T-cell (primary cell): ENCODE measurements at regions not wholly inside any gene's neighbourhood (a gene's known extent, or its start where the extent isn't known, plus 50 kb on each side); places are given as distances from the start of the nearest gene placed in this dataset.
"Not testable (repeated sequence)": the region's sequence is repeated elsewhere in the genome, so short reads cannot be mapped to it uniquely, and the experiment has no call there.

Source experiments
- ATAC-seq, 4 experiments: fragments of 200-7000 bp in 3 of 4; fragments of 150-1000 bp in 1 of 4; cut with Tn5 transposase; replicated peaks in 1 of 4; 1 replicate in 3 of 4; 2 replicates in 1 of 4; pipeline ENCODE4 v1.10.0; 2021; ENCODE audit warnings: moderate library complexity in 3 of 4, mild to moderate bottlenecking in 2 of 4, moderate number of reproducible peaks in 1 of 4
- CTCF ChIA-PET, 2 donors: fragments of 300-600 bp; sonication (Branson Sonifier 250); formaldehyde crosslinking; loops; one replicate each; lab custom pipeline; 2022; ENCODE audit warnings: antibody characterized with exemption in 2 of 2; lab: Charles Lee
- POLR2A ChIA-PET, 2 donors: fragments of 300-600 bp; sonication (Branson Sonifier 250); formaldehyde crosslinking; loops; one replicate each; lab custom pipeline; 2022; ENCODE audit warnings: antibody characterized with exemption in 2 of 2; lab: Charles Lee
- DNase-seq, 35 experiments: peaks; one replicate each; pipeline versions ENCODE4 v3.0.0 to v3.0.0-alpha.2; 2013 to 2023
- H3K27ac ChIP-seq: one replicate; pipeline ENCODE4 v1.5.1; 2013; ENCODE audit warnings: low read length
- H3K27me3 ChIP-seq, 2 experiments: replicated peaks in 1 of 2; 1 replicate in 1 of 2; 2 replicates in 1 of 2; pipeline versions ENCODE4 v1.6.1 to v1.7.0; 2013; ENCODE audit warnings: low read length in 1 of 2, mixed read lengths in 1 of 2; ENCODE audit not compliant: control insufficient read depth in 2 of 2, insufficient read depth in 2 of 2; ENCODE audit errors: extremely low read depth in 1 of 2
- H3K36me3 ChIP-seq, 2 donors: 1 replicate in 1 of 2; 2 replicates in 1 of 2; pipeline versions ENCODE4 v1.6.1 to v1.7.0; 2013; ENCODE audit warnings: low read length in 1 of 2; ENCODE audit not compliant: control insufficient read depth in 2 of 2, insufficient read depth in 1 of 2; ENCODE audit errors: extremely low read depth in 1 of 2
- H3K4me1 ChIP-seq, 2 experiments: 1 replicate in 1 of 2; 2 replicates in 1 of 2; pipeline versions ENCODE4 v1.6.1 to v1.7.0; 2013; ENCODE audit warnings: low read length in 2 of 2, mixed read lengths in 1 of 2; ENCODE audit not compliant: insufficient read depth in 2 of 2, control insufficient read depth in 1 of 2; ENCODE audit errors: extremely low read depth in 1 of 2
- H3K4me3 ChIP-seq, 2 donors: 1 replicate in 1 of 2; 2 replicates in 1 of 2; pipeline versions ENCODE4 v1.5.1 to v1.7.0; 2013; ENCODE audit warnings: mild to moderate bottlenecking in 2 of 2, low read length in 1 of 2, moderate library complexity in 1 of 2; ENCODE audit not compliant: control insufficient read depth in 1 of 2; ENCODE audit errors: extremely low read depth in 1 of 2
- H3K9me3 ChIP-seq: 2 replicates; pipeline ENCODE4 v1.7.0; 2013
- H3K27ac Mint-ChIP-seq, 2 donors: one replicate each; pipeline ENCODE4 v1.8.0; 2020 to 2021; ENCODE audit warnings: mild to moderate bottlenecking in 2 of 2, mixed read lengths in 2 of 2
- H3K27me3 Mint-ChIP-seq, 2 donors: one replicate each; pipeline ENCODE4 v1.8.0; 2021 to 2022; ENCODE audit warnings: mixed read lengths in 2 of 2
- H3K36me3 Mint-ChIP-seq: one replicate; pipeline ENCODE4 v1.8.0; 2021; ENCODE audit warnings: mixed read lengths
- H3K4me1 Mint-ChIP-seq, 3 donors: one replicate each; pipeline ENCODE4 v1.8.0; 2020 to 2022; ENCODE audit warnings: mixed read lengths in 3 of 3, mild to moderate bottlenecking in 1 of 3
- H3K4me3 Mint-ChIP-seq, 3 donors: one replicate each; pipeline ENCODE4 v1.8.0; 2020 to 2022; ENCODE audit warnings: mild to moderate bottlenecking in 3 of 3, mixed read lengths in 3 of 3, moderate library complexity in 3 of 3
- H3K9me3 Mint-ChIP-seq, 3 donors: one replicate each; pipeline ENCODE4 v1.8.0; 2020 to 2022; ENCODE audit warnings: mixed read lengths in 3 of 3
- WGBS: methylation state at CpG from one replicate; pipeline ENCODE4 v1.1.5; 2013; ENCODE audit warnings: missing lambda C conversion rate; ENCODE audit not compliant: insufficient coverage; 5-methylcytosine and 5-hydroxymethylcytosine counted together

- no peaks in the 10 kb centered on the region for H3K27me3 Mint-ChIP-seq
- CTCF ChIA-PET, result interaction anchor here in 1 of 2 donors (0.7 kb wide), 1 partner anchor 178 kb away, joined by 3 read pairs; no protein-coding TSS in a partner anchor
These were observed 1206.7 kb upstream of the CDH2 start for GRCh38 chr18:29383311-29384273.

DNA sequence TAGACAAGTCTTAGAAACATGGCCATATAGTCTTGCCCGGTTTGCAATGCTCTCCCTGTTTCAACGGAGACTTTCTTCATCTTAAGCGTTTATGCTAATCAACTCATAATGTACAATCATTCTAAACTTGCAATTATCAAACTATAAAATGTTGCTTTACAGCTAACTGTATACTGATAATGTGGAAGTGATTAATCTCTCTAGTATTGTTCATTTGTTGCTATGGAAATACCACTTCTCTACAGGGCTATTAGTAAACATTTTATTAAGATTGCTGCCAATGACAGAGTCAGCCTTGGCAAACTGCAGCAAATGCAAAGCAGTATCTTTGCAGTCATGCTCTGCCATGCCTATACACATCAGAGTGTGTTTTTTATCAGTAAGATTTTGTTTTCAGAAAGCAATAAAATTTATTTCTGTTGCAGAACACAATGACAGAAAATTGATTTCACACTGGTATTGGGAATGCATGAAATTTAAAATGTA lies 1201.8 kb upstream of the CDH2 start:
- H3K4me1 Mint-ChIP-seq, result no peaks in the 10 kb centered on the region
- POLR2A ChIA-PET, result no interaction called here
- no peaks in the 10 kb centered on the region for H3K27me3 Mint-ChIP-seq
- no peaks in the 10 kb centered on the region for H3K4me1 ChIP-seq
- no peaks in the 10 kb centered on the region for H3K36me3 ChIP-seq
- 100% methylated on average over 1 of the region's 3 CpGs for WGBS
- H3K4me3 ChIP-seq, result no peak overlapping the region
- H3K9me3 Mint-ChIP-seq, result peaks cover 4 to 23% (median 21%) of the 10 kb centered on the region in 3 donors
- CTCF ChIA-PET, result no interaction called here
- no peak overlapping the region for H3K27ac Mint-ChIP-seq
- H3K36me3 Mint-ChIP-seq, result no peaks in the 10 kb centered on the region
- ATAC-seq (no peak), DNase-seq (no peak)
- H3K27me3 ChIP-seq, result no peaks in the 10 kb centered on the region
- no peak overlapping the region for H3K4me3 Mint-ChIP-seq
- no peaks in the 10 kb centered on the region for H3K9me3 ChIP-seq
- no peak overlapping the region for H3K27ac ChIP-seq

More at GRCh38 chr18:29383311-29384273, 1206.7 kb upstream of the CDH2 start:
- POLR2A ChIA-PET, result no interaction called here
- Mint-ChIP-seq H3K4me3 (no peak overlapping the region), H3K27ac (no peak overlapping the region), H3K9me3 (peaks cover 8 to 19% (median 17%) of the 10 kb centered on the region in 3 donors), H3K4me1 (no peaks in the 10 kb centered on the region), H3K36me3 (no peaks in the 10 kb centered on the region)
- DNase-seq (no peak), ATAC-seq (no peak)
- Histone ChIP-seq H3K27ac (no peak overlapping the region), H3K4me3 (no peak overlapping the region), H3K27me3 (no peaks in the 10 kb centered on the region), H3K36me3 (no peaks in the 10 kb centered on the region), H3K9me3 (no peaks in the 10 kb centered on the region), H3K4me1 (no peaks in the 10 kb centered on the region)
- no CpG with 5 or more reads among the region's 5 CpGs for WGBS

- H3K36me3 ChIP-seq, result no peaks in the 10 kb centered on the region
- no peak overlapping the region for H3K4me3 Mint-ChIP-seq
- ATAC-seq (no peak), DNase-seq (no peak)
- H3K27ac Mint-ChIP-seq, result no peak overlapping the region
- no peaks in the 10 kb centered on the region for H3K36me3 Mint-ChIP-seq
- H3K4me1 Mint-ChIP-seq, result no peaks in the 10 kb centered on the region
- CTCF ChIA-PET, result no interaction called here
- no peaks in the 10 kb centered on the region for H3K27me3 ChIP-seq
- no CpG with 5 or more reads among the region's 1 CpG for WGBS
- peaks cover 4 to 23% (median 18%) of the 10 kb centered on the region in 3 donors for H3K9me3 Mint-ChIP-seq
- no peak overlapping the region for H3K4me3 ChIP-seq
- no peaks in the 10 kb centered on the region for H3K27me3 Mint-ChIP-seq
- H3K9me3 ChIP-seq, result no peaks in the 10 kb centered on the region
- POLR2A ChIA-PET, result no interaction called here
- no peak overlapping the region for H3K27ac ChIP-seq
- no peaks in the 10 kb centered on the region for H3K4me1 ChIP-seq
These were observed 1200.4 kb upstream of the CDH2 start for GRCh38 chr18:29377346-29377745.

DNA sequence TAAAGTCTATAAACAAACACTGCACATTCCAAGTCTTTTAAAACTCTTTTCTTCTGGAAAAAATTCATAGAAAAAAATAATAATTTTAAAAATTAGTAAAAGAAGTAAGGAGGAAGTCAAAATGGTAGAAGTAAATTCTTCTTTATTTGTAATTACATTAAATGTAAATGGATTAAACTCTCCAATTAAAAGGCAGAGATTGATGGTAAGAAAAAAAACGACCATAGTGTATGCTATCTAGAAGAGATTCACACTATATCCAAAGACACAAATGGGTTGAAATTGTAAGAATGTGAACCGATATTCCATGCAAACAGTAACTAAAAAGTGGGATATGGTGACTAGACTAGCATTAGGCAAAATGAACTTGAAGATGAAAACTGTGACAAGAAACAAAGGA lies 1196.1 kb upstream of the CDH2 start:
- Histone ChIP-seq H3K4me3 (no peak overlapping the region), H3K36me3 (no peaks in the 10 kb centered on the region), H3K27me3 (no peaks in the 10 kb centered on the region), H3K4me1 (no peaks in the 10 kb centered on the region), H3K27ac (no peak overlapping the region), H3K9me3 (no peaks in the 10 kb centered on the region)
- ChIA-PET POLR2A (no interaction called here), CTCF (no interaction called here)
- Mint-ChIP-seq H3K27me3 (no peaks in the 10 kb centered on the region), H3K27ac (no peak overlapping the region), H3K9me3 (peaks cover 0 to 13% (median 12%) of the 10 kb centered on the region in 3 donors), H3K36me3 (no peaks in the 10 kb centered on the region), H3K4me1 (no peaks in the 10 kb centered on the region), H3K4me3 (no peak overlapping the region)
- no CpG with 5 or more reads among the region's 2 CpGs for WGBS
- no peak for DNase-seq
- no peak for ATAC-seq

GRCh38 chr18:29361843-29362242 lies 1184.9 kb upstream of the CDH2 start:
- Mint-ChIP-seq H3K36me3 (no peaks in the 10 kb centered on the region), H3K9me3 (peaks cover 14 to 31% (median 27%) of the 10 kb centered on the region in 3 donors), H3K27ac (no peak overlapping the region), H3K27me3 (no peaks in the 10 kb centered on the region), H3K4me3 (no peak overlapping the region), H3K4me1 (no peaks in the 10 kb centered on the region)
- CTCF ChIA-PET, result no interaction called here
- no peaks in the 10 kb centered on the region for H3K36me3 ChIP-seq
- H3K27me3 ChIP-seq, result no peaks in the 10 kb centered on the region
- H3K9me3 ChIP-seq, result no peaks in the 10 kb centered on the region
- no peak overlapping the region for H3K27ac ChIP-seq
- no peak for DNase-seq
- no peak overlapping the region for H3K4me3 ChIP-seq
- H3K4me1 ChIP-seq, result no peaks in the 10 kb centered on the region
- no peak for ATAC-seq
- 90% methylated on average over 9 of the region's 15 CpGs for WGBS
- POLR2A ChIA-PET, result no interaction called here

DNA sequence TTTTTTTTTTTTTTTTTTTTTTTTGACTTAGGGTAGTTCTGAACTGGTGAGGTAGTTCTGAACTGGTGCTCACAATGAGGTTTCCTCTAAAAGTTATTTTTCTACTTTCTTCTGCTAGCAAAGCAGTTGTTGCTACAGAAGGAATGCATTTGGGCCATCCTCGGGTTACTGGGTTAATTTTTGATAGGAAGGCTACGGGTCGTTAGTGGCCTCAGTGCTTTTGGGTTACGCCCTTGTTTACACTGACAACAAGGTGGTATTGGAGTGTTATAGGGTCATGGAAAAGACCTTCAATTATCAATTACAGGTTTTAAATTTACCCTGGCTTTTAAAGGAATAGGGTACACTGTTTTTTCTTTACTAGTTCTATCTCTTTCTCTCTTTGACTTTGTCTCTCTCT lies 1183.7 kb upstream of the CDH2 start:
- ATAC-seq, H3K27me3 ChIP-seq, H3K36me3 Mint-ChIP-seq, H3K4me3 Mint-ChIP-seq, H3K9me3 ChIP-seq, DNase-seq, H3K36me3 ChIP-seq, H3K4me3 ChIP-seq, H3K4me1 Mint-ChIP-seq, H3K4me1 ChIP-seq, POLR2A ChIA-PET, H3K27ac ChIP-seq, H3K27me3 Mint-ChIP-seq, H3K27ac Mint-ChIP-seq: not testable (repeated sequence)
- peaks cover 19 to 36% (median 32%) of the 10 kb centered on the region in 3 donors for H3K9me3 Mint-ChIP-seq
- WGBS, result no CpG with 5 or more reads among the region's 4 CpGs
- CTCF ChIA-PET, result interaction anchor here in 1 of 2 donors (0.6 kb wide), 1 partner anchor 988 kb away, joined by 3 read pairs; no protein-coding TSS in a partner anchor
